Left kidney (tissue), 1 donor: ENCODE measurements at regions not wholly inside any gene's neighbourhood (a gene's known extent, or its start where the extent isn't known, plus 50 kb on each side); places are given as distances from the start of the nearest gene placed in this dataset.

Experiments
- DNase-seq: peaks from one replicate; pipeline ENCODE4 v3.0.0-alpha.2; 2013

- DNase-seq, result no peak
These were observed 52.2 kb upstream of the SPACA1 start for GRCh38 chr6:87995461-87995860.

DNA sequence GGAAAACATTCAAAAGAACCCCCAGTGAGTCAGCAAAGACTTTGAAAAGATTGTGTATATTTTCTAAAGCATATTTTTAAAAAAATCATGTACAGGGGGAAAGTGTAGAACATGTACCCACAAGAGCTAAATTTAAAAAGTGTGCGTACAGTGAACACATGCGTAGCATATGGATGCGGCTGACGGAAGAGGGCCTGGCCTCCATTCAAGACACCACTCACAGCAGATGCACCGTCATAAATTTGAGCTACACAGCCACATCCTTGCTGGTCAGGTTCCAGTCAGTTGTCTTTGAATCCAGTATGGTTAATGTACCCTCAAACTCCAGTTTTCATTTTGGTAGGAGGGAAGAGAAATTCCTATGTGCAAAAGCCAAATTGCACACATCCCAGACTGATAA lies 54.3 kb upstream of the SPACA1 start:
- no peak for DNase-seq

- DNase-seq, result no peak
These were observed 56.8 kb upstream of the SPACA1 start for GRCh38 chr6:87990871-87991270.

DNA sequence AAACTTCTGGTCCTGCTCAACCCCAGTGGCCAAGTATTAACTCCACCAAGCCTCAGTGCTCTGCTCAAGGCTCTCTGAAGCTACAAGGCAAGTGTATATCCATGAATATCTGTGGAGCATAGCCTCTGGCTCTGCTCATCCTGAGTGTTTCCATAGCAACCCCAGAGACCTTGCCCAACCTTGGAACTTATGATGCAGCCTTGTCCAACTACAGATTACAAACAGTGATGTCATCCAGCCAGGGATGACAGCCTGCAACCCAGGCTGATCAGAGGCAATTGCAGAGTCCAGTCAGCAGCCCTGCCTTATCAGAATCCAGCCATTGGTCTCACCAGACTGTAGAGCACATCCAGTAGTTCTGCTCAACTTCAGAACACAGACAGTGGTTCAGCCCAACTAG lies 65.5 kb upstream of the SPACA1 start:
- no peak for DNase-seq

DNA sequence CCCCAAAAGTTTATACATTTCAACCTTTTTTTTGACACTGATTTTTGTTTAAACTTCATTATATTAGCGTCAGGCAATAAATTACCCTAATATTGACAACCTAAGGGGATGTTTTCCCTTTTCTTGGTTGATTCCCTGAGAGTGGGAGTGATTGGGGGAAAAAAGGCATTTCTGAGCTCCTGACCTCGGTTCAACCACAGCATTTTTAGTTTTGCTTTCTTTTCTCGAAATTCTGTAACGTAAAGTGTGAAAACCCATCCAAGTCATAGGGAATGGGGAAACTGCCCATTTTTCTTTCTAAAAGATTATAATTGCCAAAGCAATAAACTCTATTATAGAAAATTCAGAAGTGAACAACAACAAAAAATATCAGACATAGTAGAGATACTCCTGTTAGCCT lies 67.9 kb upstream of the SPACA1 start:
- no peak for DNase-seq

DNA sequence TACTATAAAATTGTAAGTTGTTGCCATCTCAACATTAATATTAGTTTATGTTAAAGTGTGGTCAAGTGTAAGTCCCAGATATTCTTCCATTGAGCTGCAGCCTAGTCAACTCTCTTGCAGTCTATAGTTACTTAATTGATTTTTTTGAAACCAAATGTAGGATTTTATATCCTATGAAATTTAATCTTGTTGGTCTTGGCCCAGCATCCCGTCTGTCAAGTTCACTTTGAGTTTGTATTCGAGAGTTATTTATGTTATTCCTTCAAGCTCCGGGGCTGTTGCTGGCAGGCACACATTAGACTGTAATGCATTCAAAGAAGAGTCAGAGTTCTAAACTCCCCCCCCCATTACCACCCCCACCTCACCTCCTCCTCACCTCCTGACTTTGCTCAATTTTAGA lies 71.0 kb upstream of the SPACA1 start:
- DNase-seq, result no peak

GRCh38 chr6:87975561-87975960 lies 72.1 kb upstream of the SPACA1 start:
- no peak for DNase-seq

- no peak for DNase-seq
These were observed 75.4 kb upstream of the SPACA1 start for GRCh38 chr6:87972279-87972678.

DNA sequence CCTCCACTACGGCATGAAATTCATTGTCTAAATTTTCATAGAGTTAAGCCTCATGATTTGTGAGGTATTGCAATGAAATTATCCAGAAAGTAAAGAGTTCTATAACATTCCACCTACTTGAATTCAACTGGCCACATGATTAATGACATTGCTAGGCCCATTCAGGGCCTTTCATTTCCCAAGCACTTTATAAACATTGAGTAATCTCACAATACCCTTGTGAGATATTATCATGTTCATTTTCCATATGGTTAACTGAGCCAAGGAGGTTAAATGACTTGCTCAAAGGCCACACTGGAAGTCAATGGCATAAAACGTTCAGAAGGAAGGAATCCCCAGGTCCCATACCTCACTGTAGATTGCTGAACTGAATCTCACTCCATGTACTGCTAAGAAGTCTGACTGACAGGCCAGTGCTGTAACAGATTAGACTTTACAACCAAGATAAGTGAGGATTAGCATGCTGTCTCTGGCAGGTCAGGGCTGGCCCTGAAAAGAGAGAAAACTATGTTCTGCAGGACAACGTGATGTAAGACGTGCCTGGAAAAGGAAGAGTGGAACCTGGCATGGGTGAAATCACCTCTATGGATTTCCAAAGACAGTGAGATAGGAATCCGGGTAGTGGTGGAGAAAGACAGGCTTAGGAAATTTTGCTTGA lies 75.9 kb upstream of the SPACA1 start:
- DNase-seq, result no peak

DNA sequence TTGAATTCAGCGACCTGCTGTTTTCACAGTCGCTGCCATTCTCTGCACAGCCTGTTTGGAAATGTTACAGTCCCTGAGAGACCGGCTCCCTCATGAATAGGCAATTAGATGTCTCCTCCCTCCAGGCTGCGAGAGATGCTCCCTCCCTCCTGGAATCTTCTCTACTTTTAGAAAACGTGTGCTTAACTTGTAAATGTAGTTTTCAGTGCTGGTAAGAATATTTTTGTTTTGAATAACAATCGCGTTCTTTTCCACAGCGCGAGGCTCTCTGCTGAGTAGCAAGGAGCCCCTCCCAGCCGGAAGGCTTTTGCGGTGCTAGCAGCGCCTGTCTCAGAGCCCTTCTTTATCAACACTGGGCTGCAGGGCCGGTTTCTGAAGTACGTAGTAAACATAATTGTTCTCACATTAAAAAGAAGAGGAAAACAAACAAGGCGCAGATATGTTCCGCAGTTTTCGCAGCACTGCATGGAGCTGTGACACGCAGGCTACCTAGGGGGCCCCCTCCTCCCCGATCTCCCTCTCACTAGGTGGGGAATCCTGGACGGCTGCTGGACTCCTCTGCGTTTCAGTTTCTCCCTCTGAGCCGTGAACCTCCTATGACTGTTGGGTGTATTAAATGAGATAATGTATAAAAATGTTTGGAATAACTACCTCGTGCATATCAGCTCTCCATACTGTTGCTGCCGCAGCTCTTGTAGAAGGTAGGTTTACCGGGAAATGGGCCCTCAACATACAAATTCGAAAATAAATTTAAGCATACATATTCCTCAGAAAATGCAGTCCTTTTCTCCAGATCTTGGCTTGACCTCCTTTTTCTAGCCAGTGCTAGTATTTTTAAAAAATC lies 79.0 kb upstream of the SPACA1 start:
- no peak for DNase-seq

GRCh38 chr6:87965806-87966205 lies 81.8 kb upstream of the SPACA1 start:
- DNase-seq, result no peak

DNA sequence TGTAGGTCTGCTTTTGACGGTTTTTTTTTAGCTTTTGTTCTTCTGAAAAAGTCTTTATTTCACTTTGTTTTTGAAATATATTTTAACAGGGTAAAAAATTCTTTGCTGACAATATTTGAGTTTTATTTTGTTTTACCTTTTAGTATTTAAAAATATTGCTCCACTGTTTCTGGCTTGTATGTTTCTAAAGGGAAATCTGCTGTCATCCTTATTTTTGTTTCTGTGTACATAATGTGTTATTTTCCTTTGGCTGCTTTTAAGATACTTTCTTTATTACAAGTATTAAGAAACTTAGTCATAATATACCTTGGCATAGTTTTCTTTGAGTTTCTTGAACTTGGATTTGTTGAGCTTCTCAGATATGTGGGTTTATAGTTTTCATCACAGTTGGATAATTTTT lies 88.6 kb upstream of the SPACA1 start:
- no peak for DNase-seq

- no peak for DNase-seq
These were observed 95.9 kb upstream of the SPACA1 start for GRCh38 chr6:87951751-87952150.

- no peak for DNase-seq
These were observed 97.0 kb upstream of the SPACA1 start for GRCh38 chr6:87950614-87951013.

DNA sequence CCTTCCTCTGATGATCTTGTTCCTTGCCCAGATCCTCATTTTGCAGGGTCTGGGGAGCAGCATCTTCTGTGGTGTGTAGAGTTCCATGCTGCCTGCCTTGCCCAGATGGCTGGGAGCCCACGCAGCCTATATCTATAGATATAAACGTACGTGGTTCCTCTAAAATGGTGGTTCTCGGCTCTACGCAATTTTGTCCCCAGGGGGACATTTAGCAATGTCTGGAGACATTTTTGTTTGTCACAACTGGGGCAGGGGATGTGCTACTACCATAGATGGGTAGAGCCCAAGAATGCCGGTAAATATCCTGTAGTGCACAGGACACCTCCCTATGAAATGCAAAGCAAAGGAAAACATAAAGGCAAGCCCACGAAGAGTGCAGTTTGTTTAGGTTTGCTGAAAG lies 98.4 kb upstream of the SPACA1 start:
- no peak for DNase-seq

GRCh38 chr6:87946669-87947068 lies 101.0 kb upstream of the SPACA1 start:
- DNase-seq, result no peak

DNA sequence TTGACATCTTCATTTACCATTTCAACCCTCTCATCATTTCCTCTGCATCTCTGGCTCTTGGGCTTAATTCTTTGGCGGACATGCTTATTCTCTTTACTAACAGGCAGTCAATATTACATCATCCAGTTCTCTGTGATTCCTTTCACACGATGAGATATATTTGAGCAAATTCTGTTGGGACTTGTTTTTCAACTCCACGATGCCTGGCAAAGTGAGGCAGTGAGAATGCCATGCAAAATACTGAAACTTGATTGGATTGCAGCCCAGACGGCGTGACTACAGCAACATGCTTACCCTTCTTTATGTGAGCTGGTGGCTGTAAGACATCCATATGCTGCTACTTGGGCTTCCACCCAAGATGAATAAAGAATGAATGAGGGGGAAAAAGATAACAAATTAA lies 101.7 kb upstream of the SPACA1 start:
- no peak for DNase-seq

- DNase-seq, result peak; percentile 20
These were observed 102.5 kb upstream of the SPACA1 start for GRCh38 chr6:87945181-87945580.

GRCh38 chr6:87944541-87944954 lies 103.1 kb upstream of the SPACA1 start:
- DNase-seq, result no peak

- no peak for DNase-seq
These were observed 104.5 kb upstream of the SPACA1 start for GRCh38 chr6:87943191-87943590.

DNA sequence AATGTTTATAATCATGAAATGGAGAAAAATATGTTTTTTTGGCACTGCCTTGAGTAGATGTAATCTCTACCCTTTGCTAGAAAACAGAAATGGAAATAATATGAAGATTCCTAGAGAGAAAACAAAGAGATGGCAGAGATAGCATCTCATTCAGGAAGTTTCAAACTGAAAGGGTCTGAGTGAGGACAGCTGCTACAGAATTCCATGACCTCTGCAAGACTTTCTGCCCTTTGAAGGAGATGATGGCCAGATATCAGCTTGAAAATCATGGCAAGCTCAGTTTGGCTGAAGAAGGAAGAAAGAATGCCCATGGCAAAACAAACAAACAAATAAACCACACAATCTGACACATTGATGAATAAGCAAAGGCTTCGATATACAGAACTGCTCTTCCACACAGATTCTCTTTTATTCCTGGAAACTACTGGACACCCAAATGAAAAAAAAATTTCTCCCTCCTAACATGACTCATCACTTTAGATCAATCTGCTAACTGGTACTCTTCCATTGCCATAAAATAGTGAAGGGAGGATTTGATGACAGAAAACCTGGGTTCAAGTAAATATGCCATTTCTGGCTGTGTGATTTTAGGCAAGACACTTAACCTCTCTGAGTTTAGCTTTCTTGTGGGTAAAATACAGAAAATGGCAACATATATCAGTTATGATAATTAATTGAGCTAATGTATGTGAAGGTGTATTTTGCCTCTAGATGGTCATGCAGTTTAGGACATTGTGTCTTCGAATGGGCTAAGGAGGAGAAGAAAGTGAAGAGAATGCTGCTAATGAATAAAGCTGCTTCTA lies 105.9 kb upstream of the SPACA1 start:
- DNase-seq, result no peak

DNA sequence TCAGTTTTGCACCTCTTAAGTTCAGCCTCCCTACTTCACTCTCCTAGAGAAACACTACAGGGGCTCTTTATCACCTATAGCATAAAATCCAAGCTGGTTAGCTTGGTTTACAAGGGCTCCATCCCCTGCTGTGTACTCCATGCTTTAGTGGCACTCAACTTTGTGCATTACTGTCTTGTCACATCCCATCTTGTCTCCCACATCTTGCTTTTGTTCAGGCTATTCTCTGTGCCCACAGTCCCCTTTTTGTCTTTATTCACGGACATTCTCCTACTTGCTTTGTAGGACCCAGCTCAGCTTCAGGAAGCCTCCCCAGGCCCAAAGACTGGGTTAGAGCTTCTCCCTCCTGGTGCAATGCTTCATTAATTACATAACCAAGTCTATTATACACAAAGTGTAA lies 107.9 kb upstream of the SPACA1 start:
- DNase-seq, result no peak

GRCh38 chr6:87938287-87938686 lies 109.4 kb upstream of the SPACA1 start:
- DNase-seq, result no peak
